ENCODE measurements at regions not wholly inside any gene's neighbourhood (a gene's known extent, or its start where the extent isn't known, plus 50 kb on each side); places are given as distances from the start of the nearest gene placed in this dataset.
"Not testable (repeated sequence)": the region's sequence is repeated elsewhere in the genome, so short reads cannot be mapped to it uniquely, and the experiment has no call there.

GRCh38 chr4:189600718-189601435, 339.8 kb upstream of the FRG1 start:
- no peak overlapping the region for H3K27ac ChIP-seq
- TF ChIP-seq CTCF (conservative IDR thresholded peaks at IDR 0.05) = no peak

- not testable (repeated sequence) for H3K27ac ChIP-seq
Observed at GRCh38 chr4:189602827-189603226, 337.8 kb upstream of the FRG1 start.

- not testable (repeated sequence) for H3K27ac ChIP-seq
Observed at GRCh38 chr4:189610571-189610970, 330.1 kb upstream of the FRG1 start.

- no peak overlapping the region for H3K27ac ChIP-seq
- no peak for TF ChIP-seq CTCF (conservative IDR thresholded peaks at IDR 0.05)
Observed at GRCh38 chr4:189613207-189613606, 327.5 kb upstream of the FRG1 start.

- TF ChIP-seq CTCF (conservative IDR thresholded peaks at IDR 0.05) = no peak
Observed at GRCh38 chr4:189615217-189615663, 325.4 kb upstream of the FRG1 start.

GRCh38 chr4:189617741-189618140, 322.9 kb upstream of the FRG1 start:
- H3K27ac ChIP-seq = not testable (repeated sequence)

More at GRCh38 chr4:189615217-189615663, 325.4 kb upstream of the FRG1 start:
- H3K27ac ChIP-seq = no peak overlapping the region

GRCh38 chr4:189619441-189620250, 321.0 kb upstream of the FRG1 start:
- H3K27ac ChIP-seq = not testable (repeated sequence)

GRCh38 chr4:189622574-189622973, 318.1 kb upstream of the FRG1 start:
- not testable (repeated sequence) for H3K27ac ChIP-seq

- not testable (repeated sequence) for H3K27ac ChIP-seq
Observed at GRCh38 chr4:189627041-189627440, 313.6 kb upstream of the FRG1 start.

- not testable (repeated sequence) for H3K27ac ChIP-seq
Observed at GRCh38 chr4:189629733-189630132, 310.9 kb upstream of the FRG1 start.

GRCh38 chr4:189630913-189631567, 309.6 kb upstream of the FRG1 start:
- not testable (repeated sequence) for H3K27ac ChIP-seq

GRCh38 chr4:189631568-189631916, 309.1 kb upstream of the FRG1 start:
- not testable (repeated sequence) for H3K27ac ChIP-seq

GRCh38 chr4:189650436-189650835, 290.2 kb upstream of the FRG1 start:
- H3K27ac ChIP-seq = not testable (repeated sequence)

- H3K27ac ChIP-seq = not testable (repeated sequence)
Observed at GRCh38 chr4:189653130-189653653, 287.5 kb upstream of the FRG1 start.

- H3K27ac ChIP-seq = not testable (repeated sequence)
Observed at GRCh38 chr4:189653983-189654382, 286.7 kb upstream of the FRG1 start.

GRCh38 chr4:189654396-189654795, 286.3 kb upstream of the FRG1 start:
- not testable (repeated sequence) for H3K27ac ChIP-seq

GRCh38 chr4:189655817-189656216, 284.9 kb upstream of the FRG1 start:
- H3K27ac ChIP-seq = not testable (repeated sequence)

All from VCaP (cell line).